HEK293T (cell line): ENCODE measurements at regions not wholly inside any gene's neighbourhood (a gene's known extent, or its start where the extent isn't known, plus 50 kb on each side); places are given as distances from the start of the nearest gene placed in this dataset.
"Not testable (repeated sequence)": the region's sequence is repeated elsewhere in the genome, so short reads cannot be mapped to it uniquely, and the experiment has no call there.

Experiments
- CTCF ChIA-PET: fragments of 350-600 bp; formaldehyde crosslinking; extraction: SDS; loops from one replicate; lab custom pipeline; 2021; ENCODE audit warnings: antibody characterized with exemption, inconsistent platforms; lab: Yijun Ruan, JAX
- POLR2A ChIA-PET: fragments of 350-600 bp; formaldehyde crosslinking; extraction: SDS; loops from one replicate; lab custom pipeline; 2020; ENCODE audit warnings: antibody characterized with exemption, inconsistent platforms; lab: Yijun Ruan, JAX
- DNase-seq: peaks from one replicate; pipeline ENCODE4 v3.0.0; 2012; ENCODE audit warnings: mixed read lengths; ENCODE audit errors: extremely low spot score
- ARNT ChIP-seq: fragments of 450-650 bp; IDR thresholded peaks from 2 replicates; pipeline ENCODE4 v1.6.1; 2017; ENCODE audit warnings: mild to moderate bottlenecking
- BHLHE40 ChIP-seq: fragments of 450-650 bp; IDR thresholded peaks from 2 replicates; pipeline ENCODE4 v1.6.1; 2016; ENCODE audit warnings: mild to moderate bottlenecking, moderate library complexity, borderline replicate concordance
- CTBP1 ChIP-seq: fragments of 450-650 bp; IDR thresholded peaks from 2 replicates; pipeline ENCODE4 v1.6.1; 2016; ENCODE audit warnings: borderline replicate concordance
- ELF4 ChIP-seq: fragments of 450-650 bp; IDR thresholded peaks from 2 replicates; pipeline ENCODE4 v1.6.1; 2017; ENCODE audit warnings: antibody characterized with exemption
- FOXA1 ChIP-seq: fragments of 450-650 bp; IDR thresholded peaks from 2 replicates; pipeline ENCODE4 v1.6.1; 2016; ENCODE audit warnings: mild to moderate bottlenecking
- FOXK2 ChIP-seq: fragments of 450-650 bp; IDR thresholded peaks from 2 replicates; pipeline ENCODE4 v1.6.1; 2016; ENCODE audit warnings: mild to moderate bottlenecking
- FOXM1 ChIP-seq: fragments of 450-650 bp; IDR thresholded peaks from 2 replicates; pipeline ENCODE4 v1.6.1; 2017; ENCODE audit warnings: mild to moderate bottlenecking, borderline replicate concordance
- HDGF ChIP-seq: fragments of 450-650 bp; IDR thresholded peaks from 2 replicates; pipeline ENCODE4 v1.6.1; 2017; ENCODE audit warnings: antibody characterized with exemption, borderline replicate concordance
- L3MBTL2 ChIP-seq: fragments of 450-650 bp; conservative IDR thresholded peaks from 2 replicates; pipeline ENCODE4 v1.6.1; 2016; ENCODE audit warnings: mild to moderate bottlenecking
- LEF1 ChIP-seq: fragments of 450-650 bp; IDR thresholded peaks from 2 replicates; pipeline ENCODE4 v1.6.1; 2017; ENCODE audit warnings: mild to moderate bottlenecking, borderline replicate concordance
- NFRKB ChIP-seq: fragments of 450-650 bp; IDR thresholded peaks from 2 replicates; pipeline ENCODE4 v1.6.1; 2016; ENCODE audit warnings: mild to moderate bottlenecking, moderate library complexity
- PKNOX1 ChIP-seq: fragments of 450-650 bp; IDR thresholded peaks from 2 replicates; pipeline ENCODE4 v1.6.1; 2016
- SP1 ChIP-seq: fragments of 450-650 bp; IDR thresholded peaks from 2 replicates; pipeline ENCODE4 v1.6.1; 2017
- SUZ12 ChIP-seq: fragments of 450-650 bp; IDR thresholded peaks from 2 replicates; pipeline ENCODE4 v1.6.1; 2016; ENCODE audit warnings: mild to moderate bottlenecking
- TARDBP ChIP-seq: fragments of 450-650 bp; IDR thresholded peaks from 2 replicates; pipeline ENCODE4 v1.6.1; 2016
- ZNF384 ChIP-seq: fragments of 450-650 bp; IDR thresholded peaks from 2 replicates; pipeline ENCODE4 v1.6.1; 2016

- no peak for DNase-seq
- POLR2A ChIA-PET, result no interaction called here
- CTCF ChIA-PET, result no interaction called here
- TF ChIP-seq SP1 (no peak), BHLHE40 (no peak), L3MBTL2 (no peak), FOXM1 (no peak), CTBP1 (no peak), NFRKB (no peak), HDGF (no peak)
Measured at GRCh38 chr2:194549387-194549786, 1107.6 kb upstream of the SLC39A10 start.

- DNase-seq, result no peak
- ChIA-PET POLR2A (no interaction called here), CTCF (no interaction called here)
- TF ChIP-seq LEF1, result no peak
- no peak for TF ChIP-seq TARDBP
- no peak for TF ChIP-seq L3MBTL2
- TF ChIP-seq PKNOX1, result no peak
- TF ChIP-seq HDGF, result no peak
- TF ChIP-seq ZNF384, result no peak
- TF ChIP-seq ARNT, result no peak
- TF ChIP-seq CTBP1, result no peak
- no peak for TF ChIP-seq FOXA1
- no peak for TF ChIP-seq SP1
- TF ChIP-seq SUZ12, result no peak
- TF ChIP-seq ELF4, result no peak
- TF ChIP-seq BHLHE40, result no peak
- no peak for TF ChIP-seq FOXK2
- no peak for TF ChIP-seq FOXM1
- TF ChIP-seq NFRKB, result no peak
Measured at GRCh38 chr2:194545978-194546377, 1111.0 kb upstream of the SLC39A10 start.

- ChIA-PET POLR2A (no interaction called here), CTCF (no interaction called here)
- TF ChIP-seq NFRKB, result no peak
- no peak for TF ChIP-seq SP1
- no peak for TF ChIP-seq ELF4
- no peak for TF ChIP-seq FOXA1
- no peak for TF ChIP-seq ZNF384
- no peak for TF ChIP-seq HDGF
- TF ChIP-seq FOXM1, result no peak
- TF ChIP-seq SUZ12, result no peak
- no peak for DNase-seq
Measured at GRCh38 chr2:194539425-194539824, 1117.6 kb upstream of the SLC39A10 start.

DNA sequence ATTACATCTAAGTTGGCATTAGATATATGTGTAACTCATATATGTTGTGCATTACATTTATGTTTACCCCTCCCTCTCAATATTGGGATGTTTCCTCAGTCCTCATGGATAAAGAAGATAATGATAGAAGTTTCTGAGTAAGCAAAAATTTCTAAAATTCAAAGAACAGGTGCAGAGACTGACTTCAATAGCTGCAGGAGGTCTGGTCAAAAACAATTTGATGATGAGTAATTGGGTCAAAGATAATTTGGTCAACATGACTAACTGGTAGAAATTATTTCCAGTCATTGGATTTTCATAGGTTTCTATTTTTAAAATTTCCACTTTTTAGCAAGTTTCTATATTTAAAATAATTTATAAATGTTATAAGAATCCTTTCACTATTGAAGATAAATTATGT, 1130.9 kb upstream of the SLC39A10 start:
- no peak for DNase-seq
- TF ChIP-seq ZNF384 (no peak), L3MBTL2 (no peak), CTBP1 (no peak), ELF4 (no peak), NFRKB (no peak), LEF1 (no peak), FOXM1 (no peak), SP1 (no peak), SUZ12 (no peak), ARNT (no peak)

DNA sequence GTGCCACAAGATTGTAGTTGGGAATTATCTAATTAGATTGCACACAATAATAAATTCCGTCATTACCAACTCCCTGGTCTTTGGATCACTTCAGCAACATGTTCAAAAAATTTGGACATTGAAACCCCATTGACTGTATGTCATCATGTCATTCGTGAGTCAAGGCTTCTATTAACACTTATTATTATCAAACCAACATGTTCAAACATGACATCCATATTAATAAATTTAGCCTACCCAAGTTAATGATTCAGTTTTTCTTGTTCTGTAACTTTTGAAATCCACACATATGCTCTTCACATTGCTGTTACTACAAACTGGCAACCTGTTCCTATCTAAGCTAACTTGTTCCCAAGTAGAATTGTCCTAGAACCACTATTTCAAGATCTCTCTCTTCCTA, 1142.7 kb upstream of the SLC39A10 start:
- ChIA-PET POLR2A (no interaction called here), CTCF (no interaction called here)
- TF ChIP-seq TARDBP, result no peak
- no peak for DNase-seq

More for the DNA sequence above, 1130.9 kb upstream of the SLC39A10 start:
- POLR2A ChIA-PET, result no interaction called here
- CTCF ChIA-PET, result no interaction called here

GRCh38 chr2:194511070-194511469, 1146.0 kb upstream of the SLC39A10 start:
- CTCF ChIA-PET, DNase-seq, POLR2A ChIA-PET: not testable (repeated sequence)

GRCh38 chr2:194504876-194505275, 1152.2 kb upstream of the SLC39A10 start:
- DNase-seq, CTCF ChIA-PET, POLR2A ChIA-PET: not testable (repeated sequence)

DNA sequence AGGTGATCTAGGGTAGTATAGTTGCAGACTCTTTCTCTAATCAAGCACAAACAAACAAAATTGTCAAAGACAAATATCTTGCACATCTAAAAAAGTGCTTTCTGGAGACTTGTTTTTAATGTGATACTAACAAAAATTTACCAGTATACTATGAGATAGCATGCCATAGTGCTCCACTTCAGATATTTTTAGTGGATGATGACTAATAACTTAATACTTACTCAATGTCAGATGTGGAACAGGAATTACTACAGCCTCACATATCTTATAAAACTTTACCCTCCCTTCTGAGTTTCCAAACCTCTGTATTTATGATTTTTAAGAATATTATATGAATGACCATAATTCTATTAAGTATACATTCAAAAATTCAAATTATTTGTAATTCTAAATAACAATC, 1162.0 kb upstream of the SLC39A10 start:
- no peak for DNase-seq
- TF ChIP-seq ELF4 (no peak), ZNF384 (no peak), LEF1 (no peak), SUZ12 (no peak), FOXM1 (no peak), SP1 (no peak), L3MBTL2 (no peak), PKNOX1 (no peak), FOXK2 (no peak), NFRKB (no peak), TARDBP (no peak), HDGF (no peak), CTBP1 (no peak), BHLHE40 (no peak), FOXA1 (no peak), ARNT (no peak)
- CTCF ChIA-PET, result no interaction called here
- POLR2A ChIA-PET, result no interaction called here
